COR-L47 (cell line): ENCODE measurements at regions not wholly inside any gene's neighbourhood (a gene's known extent, or its start where the extent isn't known, plus 50 kb on each side); places are given as distances from the start of the nearest gene placed in this dataset.

Source experiments
- DNase-seq: peaks from one replicate; lab custom pipeline; 2025; lab: John Stamatoyannopoulos, UW

- DNase-seq, result no peak
Measured at GRCh38 chr13:106034201-106034600, 501.3 kb downstream of the EFNB2 start.

- no peak for DNase-seq
Measured at GRCh38 chr13:106033659-106034058, 501.8 kb downstream of the EFNB2 start.

- DNase-seq, result no peak
Measured at GRCh38 chr13:106032441-106032840, 503.0 kb downstream of the EFNB2 start.

- no peak for DNase-seq
Measured at GRCh38 chr13:106029676-106030290, 505.7 kb downstream of the EFNB2 start.

GRCh38 chr13:106028911-106029310, 506.6 kb downstream of the EFNB2 start:
- no peak for DNase-seq

- DNase-seq, result no peak
Measured at GRCh38 chr13:106011600-106011999, 523.9 kb downstream of the EFNB2 start.

- DNase-seq, result no peak
Measured at GRCh38 chr13:106010836-106011235, 524.6 kb downstream of the EFNB2 start.

GRCh38 chr13:106008540-106008939, 526.9 kb downstream of the EFNB2 start:
- DNase-seq, result no peak

GRCh38 chr13:106007156-106007555, 528.3 kb downstream of the EFNB2 start:
- DNase-seq, result no peak

- no peak for DNase-seq
Measured at GRCh38 chr13:106003651-106004050, 531.8 kb downstream of the EFNB2 start.

- DNase-seq, result no peak
Measured at GRCh38 chr13:106001443-106001842, 534.0 kb downstream of the EFNB2 start.

- no peak for DNase-seq
Measured at GRCh38 chr13:105997581-105998550, 537.6 kb downstream of the EFNB2 start.

- no peak for DNase-seq
Measured at GRCh38 chr13:105996391-105997025, 539.0 kb downstream of the EFNB2 start.

GRCh38 chr13:105994340-105994739, 541.1 kb downstream of the EFNB2 start:
- no peak for DNase-seq

GRCh38 chr13:105991622-105992277, 543.7 kb downstream of the EFNB2 start:
- no peak for DNase-seq

GRCh38 chr13:105991131-105991530, 544.3 kb downstream of the EFNB2 start:
- DNase-seq, result no peak

GRCh38 chr13:105990256-105990958, 545.1 kb downstream of the EFNB2 start:
- no peak for DNase-seq

GRCh38 chr13:105984646-105985045, 550.8 kb downstream of the EFNB2 start:
- no peak for DNase-seq

GRCh38 chr13:105984236-105984635, 551.2 kb downstream of the EFNB2 start:
- DNase-seq, result no peak

GRCh38 chr13:105982219-105982930, 553.1 kb downstream of the EFNB2 start:
- DNase-seq, result peak; percentile 50
